HEK293 (cell line): ENCODE measurements at regions not wholly inside any gene's neighbourhood (a gene's known extent, or its start where the extent isn't known, plus 50 kb on each side); places are given as distances from the start of the nearest gene placed in this dataset.

Experiments used
- CTCF ChIA-PET: fragments of 350-600 bp; formaldehyde crosslinking; extraction: SDS; loops from one replicate; lab custom pipeline; 2021; ENCODE audit warnings: antibody characterized with exemption; lab: Yijun Ruan, JAX
- POLR2A ChIA-PET: fragments of 300-600 bp; formaldehyde crosslinking; extraction: SDS; loops from one replicate; lab custom pipeline; 2020; ENCODE audit warnings: antibody characterized with exemption, inconsistent platforms; lab: Yijun Ruan, JAX
- H3K27ac ChIP-seq: fragments of 200-500 bp; sonication (Bioruptor generic); 2 replicates; pipeline ENCODE4 v1.5.1; 2014; ENCODE audit warnings: low read depth, low read length, control low read depth, inconsistent platforms; ENCODE audit errors: extremely low read depth
- H3K36me3 ChIP-seq, 2 experiments: fragments of 200-500 bp in 1 of 2; sonication (Bioruptor generic) in 1 of 2; 1 replicate in 1 of 2; 2 replicates in 1 of 2; pipeline ENCODE4 v1.5.1; 2014 to 2017; ENCODE audit warnings: inconsistent platforms in 2 of 2, low read length in 2 of 2; ENCODE audit not compliant: control insufficient read depth in 2 of 2, insufficient read depth in 1 of 2
- H3K4me1 ChIP-seq: fragments of 200-500 bp; sonication (Bioruptor generic); 2 replicates; pipeline ENCODE4 v1.5.1; 2014; ENCODE audit warnings: mild to moderate bottlenecking, low read length, inconsistent platforms; ENCODE audit not compliant: control insufficient read depth, insufficient read depth
- H3K4me3 ChIP-seq: 2 replicates; pipeline ENCODE4 v1.5.1; 2011; ENCODE audit warnings: low read depth, mild to moderate bottlenecking, control low read depth, low read length, moderate library complexity
- H3K9me3 ChIP-seq: fragments of 200-500 bp; sonication (Bioruptor generic); 2 replicates; pipeline ENCODE4 v1.5.1; 2014; ENCODE audit warnings: low read depth, low read length, inconsistent platforms; ENCODE audit not compliant: control insufficient read depth, insufficient read depth
- KLF17 ChIP-seq: fragments of 450-650 bp; formaldehyde crosslinking; IDR thresholded peaks from 2 replicates; pipeline ENCODE4 v1.5.1; 2016; ENCODE audit warnings: missing biosample characterization, missing genetic modification characterization
- PRDM10 ChIP-seq: fragments of 450-650 bp; formaldehyde crosslinking; IDR thresholded peaks from 2 replicates; pipeline ENCODE4 v1.5.1; 2016; ENCODE audit warnings: missing biosample characterization, missing genetic modification characterization
- SCRT1 ChIP-seq: fragments of 450-650 bp; formaldehyde crosslinking; IDR thresholded peaks from 2 replicates; pipeline ENCODE4 v1.5.1; 2016; ENCODE audit warnings: missing biosample characterization, missing genetic modification characterization, borderline replicate concordance
- SCRT2 ChIP-seq: fragments of 450-650 bp; formaldehyde crosslinking; IDR thresholded peaks from 2 replicates; pipeline ENCODE4 v1.5.1; 2016; ENCODE audit warnings: missing biosample characterization, missing genetic modification characterization
- SP7 ChIP-seq: fragments of 450-650 bp; formaldehyde crosslinking; IDR thresholded peaks from 2 replicates; pipeline ENCODE4 v1.5.1; 2016; ENCODE audit warnings: missing biosample characterization, missing genetic modification characterization
- ZNF16 ChIP-seq: fragments of 450-650 bp; formaldehyde crosslinking; IDR thresholded peaks from 2 replicates; pipeline ENCODE4 v1.5.1; 2016; ENCODE audit warnings: low read depth, missing biosample characterization, missing genetic modification characterization
- ZNF184 ChIP-seq: fragments of 450-650 bp; IDR thresholded peaks from 2 replicates; pipeline ENCODE4 v1.5.1; 2018; ENCODE audit warnings: missing biosample characterization, mild to moderate bottlenecking, missing genetic modification characterization
- ZNF350 ChIP-seq: fragments of 450-650 bp; formaldehyde crosslinking; IDR thresholded peaks from 2 replicates; pipeline ENCODE4 v1.5.0; 2017; ENCODE audit warnings: missing biosample characterization, mild to moderate bottlenecking, missing genetic modification characterization
- ZNF354C ChIP-seq: fragments of 450-650 bp; formaldehyde crosslinking; IDR thresholded peaks from 2 replicates; pipeline ENCODE4 v1.5.1; 2016; ENCODE audit warnings: missing biosample characterization, missing genetic modification characterization, low read depth, borderline replicate concordance
- ZNF37A ChIP-seq: fragments of 450-650 bp; IDR thresholded peaks from 2 replicates; pipeline ENCODE4 v1.5.1; 2018; ENCODE audit warnings: missing biosample characterization, missing genetic modification characterization
- ZNF416 ChIP-seq: fragments of 450-650 bp; formaldehyde crosslinking; IDR thresholded peaks from 2 replicates; pipeline ENCODE4 v1.5.1; 2016; ENCODE audit warnings: missing biosample characterization, missing genetic modification characterization
- ZNF423 ChIP-seq: fragments of 450-650 bp; formaldehyde crosslinking; IDR thresholded peaks from 2 replicates; pipeline ENCODE4 v1.5.1; 2016; ENCODE audit warnings: missing biosample characterization, missing genetic modification characterization
- ZNF426 ChIP-seq: fragments of 450-650 bp; formaldehyde crosslinking; IDR thresholded peaks from 2 replicates; pipeline ENCODE4 v1.5.1; 2017; ENCODE audit warnings: missing biosample characterization, missing genetic modification characterization, mild to moderate bottlenecking, inconsistent platforms, moderate library complexity
- ZNF510 ChIP-seq: fragments of 450-650 bp; formaldehyde crosslinking; IDR thresholded peaks from 2 replicates; pipeline ENCODE4 v1.5.1; 2018; ENCODE audit warnings: mild to moderate bottlenecking, missing genetic modification characterization, missing biosample characterization; ENCODE audit not compliant: insufficient replicate concordance
- ZNF529 ChIP-seq: fragments of 450-650 bp; formaldehyde crosslinking; IDR thresholded peaks from 2 replicates; pipeline ENCODE4 v1.5.1; 2017; ENCODE audit warnings: missing genetic modification characterization, missing biosample characterization; ENCODE audit not compliant: insufficient replicate concordance
- ZXDB ChIP-seq: fragments of 450-650 bp; formaldehyde crosslinking; IDR thresholded peaks from 2 replicates; pipeline ENCODE4 v1.5.1; 2016; ENCODE audit warnings: missing biosample characterization, missing genetic modification characterization
- TF ChIP-seq, protein P1 (sequence below): fragments of 450-650 bp; formaldehyde crosslinking; IDR thresholded peaks from 2 replicates; pipeline ENCODE4 v1.5.1; 2016; ENCODE audit warnings: missing biosample characterization, missing genetic modification characterization
- TF ChIP-seq, protein P2 (sequence below): fragments of 450-650 bp; formaldehyde crosslinking; IDR thresholded peaks from 2 replicates; pipeline ENCODE4 v1.5.1; 2016; ENCODE audit warnings: missing biosample characterization, missing genetic modification characterization

DNA sequence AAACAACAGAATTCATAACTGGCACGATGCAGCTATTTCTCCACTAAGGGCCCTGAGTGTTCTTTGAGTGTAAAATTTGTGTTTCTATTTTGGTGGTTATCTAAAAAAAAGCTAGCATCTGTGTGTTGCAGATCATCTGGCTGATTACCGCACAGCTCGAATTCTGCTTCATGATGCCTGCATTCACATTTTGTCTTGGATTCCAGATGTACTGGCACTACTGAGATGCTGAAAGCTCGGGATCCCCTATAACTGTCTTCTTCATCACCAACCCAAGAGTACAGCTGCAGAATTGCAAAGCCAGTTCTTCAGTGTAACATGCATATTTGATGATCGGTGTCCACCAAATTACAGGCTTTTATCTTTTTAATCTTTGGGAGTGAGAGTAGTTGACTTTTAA, 51.6 kb upstream of the ZNF532 start:
- H3K27ac ChIP-seq = no peak overlapping the region
- ChIA-PET POLR2A (interaction anchor here (1.0 kb wide), 1 partner anchor 37 kb away, joined by 3 read pairs; no protein-coding TSS in a partner anchor), CTCF (no interaction called here)
- no peak overlapping the region for H3K4me3 ChIP-seq
- no peaks in the 10 kb centered on the region for H3K9me3 ChIP-seq
- TF ChIP-seq SP7 (tag by site-specific recombination) (no peak), SCRT1 (no peak), ZNF350 (tag by site-specific recombination) (no peak), ZNF423 (no peak)
- no peaks in the 10 kb centered on the region for H3K4me1 ChIP-seq
- H3K36me3 ChIP-seq = no peaks in the 10 kb centered on the region

DNA sequence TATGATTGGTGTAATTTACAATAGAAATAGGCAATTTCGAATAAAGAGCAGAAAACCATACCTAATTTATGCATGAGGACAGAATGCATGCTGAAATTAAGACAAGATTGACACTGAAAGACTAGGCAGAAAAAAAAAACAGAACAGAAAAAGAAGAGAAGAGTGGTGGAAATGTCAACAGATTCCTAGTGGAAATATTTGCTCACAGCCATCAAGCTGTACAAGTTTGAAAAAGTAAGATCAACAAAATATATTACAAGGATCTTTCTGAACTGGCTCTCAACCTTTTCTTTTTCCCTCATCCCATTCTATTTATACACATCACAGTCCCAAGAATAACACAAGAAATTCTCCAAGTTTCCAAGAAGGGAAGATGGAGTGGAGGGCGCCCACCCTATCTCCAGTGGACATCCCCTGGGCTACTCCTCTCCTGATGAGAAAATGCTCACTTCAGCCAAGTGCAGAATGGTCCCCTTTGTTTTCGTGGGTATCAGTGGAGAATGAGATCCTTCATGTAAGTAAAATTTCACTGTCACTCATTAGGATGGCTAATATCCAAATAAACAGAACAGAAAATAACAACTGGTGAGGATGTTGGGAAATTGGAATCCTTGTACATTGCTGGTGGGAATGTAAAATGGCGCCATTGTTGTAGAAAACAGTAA, 51.0 kb upstream of the ZNF532 start:
- Histone ChIP-seq H3K4me3 (no peak overlapping the region), H3K36me3 (no peaks in the 10 kb centered on the region), H3K9me3 (no peaks in the 10 kb centered on the region)
- TF ChIP-seq KLF17 (tag by site-specific recombination) (no peak), ZNF426 (tag by site-specific recombination) (no peak), ZNF16 (no peak), ZNF510 (tag by site-specific recombination) (no peak), ZNF529 (tag by site-specific recombination) (no peak), ZNF37A (tag by site-specific recombination) (no peak), SCRT2 (tag by site-specific recombination) (no peak), ZNF350 (tag by site-specific recombination) (no peak), ZXDB (no peak), ZNF354C (tag by site-specific recombination) (no peak), ZNF416 (tag by site-specific recombination) (no peak), PRDM10 (tag by site-specific recombination) (no peak), ZNF184 (tag by site-specific recombination) (no peak)
- TF ChIP-seq, protein P1, sequence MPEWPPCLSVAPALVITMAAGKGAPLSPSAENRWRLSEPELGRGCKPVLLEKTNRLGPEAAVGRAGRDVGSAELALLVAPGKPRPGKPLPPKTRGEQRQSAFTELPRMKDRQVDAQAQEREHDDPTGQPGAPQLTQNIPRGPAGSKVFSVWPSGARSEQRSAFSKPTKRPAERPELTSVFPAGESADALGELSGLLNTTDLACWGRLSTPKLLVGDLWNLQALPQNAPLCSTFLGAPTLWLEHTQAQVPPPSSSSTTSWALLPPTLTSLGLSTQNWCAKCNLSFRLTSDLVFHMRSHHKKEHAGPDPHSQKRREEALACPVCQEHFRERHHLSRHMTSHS (tag by site-specific recombination) = no peak
- TF ChIP-seq, protein P2, sequence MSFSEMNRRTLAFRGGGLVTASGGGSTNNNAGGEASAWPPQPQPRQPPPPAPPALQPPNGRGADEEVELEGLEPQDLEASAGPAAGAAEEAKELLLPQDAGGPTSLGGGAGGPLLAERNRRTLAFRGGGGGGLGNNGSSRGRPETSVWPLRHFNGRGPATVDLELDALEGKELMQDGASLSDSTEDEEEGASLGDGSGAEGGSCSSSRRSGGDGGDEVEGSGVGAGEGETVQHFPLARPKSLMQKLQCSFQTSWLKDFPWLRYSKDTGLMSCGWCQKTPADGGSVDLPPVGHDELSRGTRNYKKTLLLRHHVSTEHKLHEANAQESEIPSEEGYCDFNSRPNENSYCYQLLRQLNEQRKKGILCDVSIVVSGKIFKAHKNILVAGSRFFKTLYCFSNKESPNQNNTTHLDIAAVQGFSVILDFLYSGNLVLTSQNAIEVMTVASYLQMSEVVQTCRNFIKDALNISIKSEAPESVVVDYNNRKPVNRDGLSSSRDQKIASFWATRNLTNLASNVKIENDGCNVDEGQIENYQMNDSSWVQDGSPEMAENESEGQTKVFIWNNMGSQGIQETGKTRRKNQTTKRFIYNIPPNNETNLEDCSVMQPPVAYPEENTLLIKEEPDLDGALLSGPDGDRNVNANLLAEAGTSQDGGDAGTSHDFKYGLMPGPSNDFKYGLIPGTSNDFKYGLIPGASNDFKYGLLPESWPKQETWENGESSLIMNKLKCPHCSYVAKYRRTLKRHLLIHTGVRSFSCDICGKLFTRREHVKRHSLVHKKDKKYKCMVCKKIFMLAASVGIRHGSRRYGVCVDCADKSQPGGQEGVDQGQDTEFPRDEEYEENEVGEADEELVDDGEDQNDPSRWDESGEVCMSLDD (tag by site-specific recombination) = no peak
- TF ChIP-seq, all 188 proteins: peak for 0
- POLR2A ChIA-PET = no interaction called here
- CTCF ChIA-PET = no interaction called here
- H3K4me1 ChIP-seq = no peaks in the 10 kb centered on the region
- H3K27ac ChIP-seq = no peak overlapping the region
